Endodermal cell (in vitro differentiated cells): ENCODE measurements at regions not wholly inside any gene's neighbourhood (a gene's known extent, or its start where the extent isn't known, plus 50 kb on each side); places are given as distances from the start of the nearest gene placed in this dataset.

Source experiments
- DNase-seq: peaks from one replicate; pipeline ENCODE4 v3.0.0-alpha.2; 2017
- H3K27ac ChIP-seq: 2 replicates; pipeline ENCODE4 v1.5.1; 2013; ENCODE audit warnings: mild to moderate bottlenecking, low read depth, low read length, moderate library complexity
- H3K27me3 ChIP-seq: 2 replicates; pipeline ENCODE4 v1.6.1; 2013; ENCODE audit warnings: mild to moderate bottlenecking, low read length, moderate library complexity; ENCODE audit not compliant: insufficient read depth, control insufficient read depth, poor library complexity, severe bottlenecking
- H3K36me3 ChIP-seq: 2 replicates; pipeline ENCODE4 v1.7.0; 2013; ENCODE audit warnings: mild to moderate bottlenecking, low read length, moderate library complexity; ENCODE audit not compliant: control insufficient read depth, insufficient read depth
- H3K4me1 ChIP-seq: one replicate; pipeline ENCODE4 v1.7.0; 2013; ENCODE audit warnings: low read length; ENCODE audit not compliant: control insufficient read depth, insufficient read depth
- H3K4me3 ChIP-seq: 2 replicates; pipeline ENCODE4 v1.5.1; 2013; ENCODE audit warnings: mild to moderate bottlenecking, low read length, moderate library complexity
- H3K9ac ChIP-seq: 2 replicates; pipeline ENCODE4 v1.6.1; 2013; ENCODE audit warnings: mild to moderate bottlenecking, low read length, moderate library complexity; ENCODE audit not compliant: poor library complexity, severe bottlenecking; ENCODE audit errors: extremely low read depth
- H3K9me3 ChIP-seq: 2 replicates; pipeline ENCODE4 v1.6.1; 2013; ENCODE audit warnings: mild to moderate bottlenecking, low read length, moderate library complexity; ENCODE audit not compliant: control insufficient read depth
- H3K27ac Mint-ChIP-seq: 2 replicates; pipeline ENCODE4 v1.8.0; 2020; ENCODE audit warnings: mixed read lengths
- H3K27me3 Mint-ChIP-seq: 2 replicates; pipeline ENCODE4 v1.8.0; 2021; ENCODE audit warnings: mild to moderate bottlenecking, mixed read lengths; ENCODE audit not compliant: insufficient read depth
- H3K36me3 Mint-ChIP-seq: 2 replicates; pipeline ENCODE4 v1.8.0; 2020; ENCODE audit warnings: low read depth, mixed read lengths
- H3K4me1 Mint-ChIP-seq: 2 replicates; pipeline ENCODE4 v1.8.0; 2020; ENCODE audit warnings: mixed read lengths
- H3K4me3 Mint-ChIP-seq: 2 replicates; pipeline ENCODE4 v1.8.0; 2020; ENCODE audit warnings: mild to moderate bottlenecking, moderate library complexity, mixed read lengths
- H3K9me3 Mint-ChIP-seq: 2 replicates; pipeline ENCODE4 v1.8.0; 2020; ENCODE audit warnings: mild to moderate bottlenecking, mixed read lengths
- WGBS, 2 experiments: methylation state at CpG; one replicate each; pipeline versions ENCODE4 v1.1.5 to v1.1.7; 2013; ENCODE audit warnings: missing lambda C conversion rate in 2 of 2, mixed read lengths in 1 of 2; ENCODE audit not compliant: insufficient coverage in 1 of 2, insufficient read length in 1 of 2; 5-methylcytosine and 5-hydroxymethylcytosine counted together
- TF ChIP-seq, protein P1 (sequence below): fragments of 200-600 bp; sonication (generic); conservative IDR thresholded peaks from 2 replicates; pipeline ENCODE4 v1.5.0; 2021; ENCODE audit warnings: antibody characterized with exemption, mild to moderate bottlenecking

DNA sequence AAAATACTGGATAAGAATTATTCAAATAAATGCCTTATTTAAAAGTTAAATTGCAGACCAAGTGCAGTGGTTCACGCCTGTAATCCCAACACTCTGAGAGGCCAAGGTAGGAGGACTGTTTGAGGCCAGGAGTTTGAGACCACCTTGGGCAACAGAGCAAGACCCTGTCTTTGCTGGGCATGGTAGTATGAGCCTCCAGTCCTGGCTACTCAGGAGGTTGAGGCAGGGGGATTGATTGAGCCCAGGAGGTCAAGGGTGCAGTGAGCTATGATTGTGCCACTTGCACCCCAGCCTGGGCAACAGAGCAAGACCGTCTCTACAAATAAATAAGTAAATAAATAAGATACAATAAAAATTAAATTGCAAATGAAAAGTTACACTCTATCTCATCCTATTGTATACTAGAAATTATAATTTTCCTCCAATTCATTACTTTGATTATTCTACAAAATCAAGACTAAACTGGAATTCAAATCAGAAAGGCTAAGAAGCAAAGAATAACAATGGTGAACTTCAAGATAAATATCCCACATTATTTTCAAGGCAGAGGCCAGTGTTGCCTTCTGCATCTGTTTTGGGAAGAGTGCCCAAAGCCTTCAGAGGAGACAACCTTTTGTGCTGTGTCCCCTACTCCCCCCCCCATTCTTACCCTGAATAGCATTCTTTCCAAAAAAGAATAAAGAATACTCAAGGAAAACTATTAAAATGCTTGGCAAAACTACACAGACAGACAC is 73.3 kb upstream of the IRF2BP2 start:
- Mint-ChIP-seq H3K36me3 (no peaks in the 10 kb centered on the region), H3K9me3 (peaks cover 17% of the 10 kb centered on the region), H3K4me1 (peaks cover 9% of the 10 kb centered on the region), H3K27ac (no peak overlapping the region), H3K4me3 (no peak overlapping the region), H3K27me3 (no peaks in the 10 kb centered on the region)
- WGBS, 2 experiments = 84% methylated on average over 1 of the region's 2 CpGs; no CpG with 5 or more reads in 1 of the 2 experiments
- no peak overlapping the region for H3K27ac ChIP-seq
- no peak overlapping the region for H3K4me3 ChIP-seq
- H3K9me3 ChIP-seq = peaks cover 22% of the 10 kb centered on the region
- TF ChIP-seq, protein P1, sequence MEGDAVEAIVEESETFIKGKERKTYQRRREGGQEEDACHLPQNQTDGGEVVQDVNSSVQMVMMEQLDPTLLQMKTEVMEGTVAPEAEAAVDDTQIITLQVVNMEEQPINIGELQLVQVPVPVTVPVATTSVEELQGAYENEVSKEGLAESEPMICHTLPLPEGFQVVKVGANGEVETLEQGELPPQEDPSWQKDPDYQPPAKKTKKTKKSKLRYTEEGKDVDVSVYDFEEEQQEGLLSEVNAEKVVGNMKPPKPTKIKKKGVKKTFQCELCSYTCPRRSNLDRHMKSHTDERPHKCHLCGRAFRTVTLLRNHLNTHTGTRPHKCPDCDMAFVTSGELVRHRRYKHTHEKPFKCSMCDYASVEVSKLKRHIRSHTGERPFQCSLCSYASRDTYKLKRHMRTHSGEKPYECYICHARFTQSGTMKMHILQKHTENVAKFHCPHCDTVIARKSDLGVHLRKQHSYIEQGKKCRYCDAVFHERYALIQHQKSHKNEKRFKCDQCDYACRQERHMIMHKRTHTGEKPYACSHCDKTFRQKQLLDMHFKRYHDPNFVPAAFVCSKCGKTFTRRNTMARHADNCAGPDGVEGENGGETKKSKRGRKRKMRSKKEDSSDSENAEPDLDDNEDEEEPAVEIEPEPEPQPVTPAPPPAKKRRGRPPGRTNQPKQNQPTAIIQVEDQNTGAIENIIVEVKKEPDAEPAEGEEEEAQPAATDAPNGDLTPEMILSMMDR = no peak
- H3K27me3 ChIP-seq = no peaks in the 10 kb centered on the region
- no peak for DNase-seq
- H3K36me3 ChIP-seq = no peaks in the 10 kb centered on the region
- no peaks in the 10 kb centered on the region for H3K4me1 ChIP-seq
- no peak overlapping the region for H3K9ac ChIP-seq

DNA sequence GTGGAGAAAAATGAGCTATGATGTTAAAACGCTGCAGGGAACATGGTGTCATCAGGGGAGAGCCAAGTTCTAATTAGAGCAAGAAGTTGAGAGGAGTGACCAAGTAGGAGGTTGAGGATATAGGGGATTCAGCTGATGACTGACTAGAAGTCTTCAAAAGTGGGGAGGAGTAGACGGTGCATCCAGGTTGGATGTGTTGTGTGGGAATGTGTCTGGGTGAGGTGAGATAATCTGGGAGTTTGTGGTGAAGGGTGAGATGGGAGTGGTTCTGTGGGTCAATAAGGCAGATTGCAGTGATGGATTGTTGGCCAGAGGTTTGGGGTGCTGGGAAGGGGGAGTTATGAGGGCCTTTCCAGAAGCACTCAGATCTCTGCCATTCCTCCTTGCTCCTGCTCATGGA is 72.0 kb upstream of the IRF2BP2 start:
- H3K27ac ChIP-seq = no peak overlapping the region
- Mint-ChIP-seq H3K36me3 (no peaks in the 10 kb centered on the region), H3K4me3 (no peak overlapping the region), H3K27ac (no peak overlapping the region), H3K27me3 (no peaks in the 10 kb centered on the region), H3K4me1 (peaks cover 9% of the 10 kb centered on the region), H3K9me3 (peaks cover 17% of the 10 kb centered on the region)
- H3K9me3 ChIP-seq = peaks cover 20% of the 10 kb centered on the region
- WGBS, 2 experiments = 94 to 97% methylated on average over 2 of the region's 2 CpGs
- H3K4me3 ChIP-seq = no peak overlapping the region
- no peaks in the 10 kb centered on the region for H3K4me1 ChIP-seq
- no peak overlapping the region for H3K9ac ChIP-seq
- DNase-seq = no peak
- TF ChIP-seq, protein P1 = no peak
- H3K27me3 ChIP-seq = no peaks in the 10 kb centered on the region
- no peaks in the 10 kb centered on the region for H3K36me3 ChIP-seq

DNA sequence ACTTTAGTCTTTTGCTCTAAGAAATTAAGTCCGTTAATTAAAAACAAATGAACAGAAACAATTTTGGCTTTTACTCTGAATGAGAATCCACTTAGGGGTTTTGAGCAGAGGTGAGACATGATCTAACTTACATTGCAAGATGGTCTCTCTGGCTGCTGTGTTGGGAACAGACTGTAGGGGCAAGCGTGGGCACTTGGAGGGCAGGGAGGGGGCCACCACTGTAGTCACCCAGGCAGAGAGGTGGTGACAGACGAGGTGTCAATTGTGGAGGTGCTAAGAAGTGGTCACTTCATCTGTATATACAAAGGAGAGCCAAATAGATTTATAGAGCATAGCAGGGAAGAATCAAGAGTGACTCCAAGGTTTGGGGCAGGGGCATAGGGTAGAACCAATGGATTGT is 71.1 kb upstream of the IRF2BP2 start:
- Mint-ChIP-seq H3K36me3 (no peaks in the 10 kb centered on the region), H3K27ac (no peak overlapping the region), H3K9me3 (peaks cover 10% of the 10 kb centered on the region), H3K27me3 (no peaks in the 10 kb centered on the region), H3K4me1 (peaks cover 13% of the 10 kb centered on the region), H3K4me3 (no peak overlapping the region)
- H3K27me3 ChIP-seq = no peaks in the 10 kb centered on the region
- H3K4me1 ChIP-seq = no peaks in the 10 kb centered on the region
- WGBS, 2 experiments = 92 to 100% methylated on average over 1 to 3 of the region's 3 CpGs
- H3K36me3 ChIP-seq = no peaks in the 10 kb centered on the region
- no peak overlapping the region for H3K9ac ChIP-seq
- H3K4me3 ChIP-seq = no peak overlapping the region
- TF ChIP-seq, protein P1 = no peak
- no peak for DNase-seq
- peaks cover 11% of the 10 kb centered on the region for H3K9me3 ChIP-seq
- no peak overlapping the region for H3K27ac ChIP-seq
